CD14-positive monocyte (primary cell): ENCODE measurements at regions not wholly inside any gene's neighbourhood (a gene's known extent, or its start where the extent isn't known, plus 50 kb on each side); places are given as distances from the start of the nearest gene placed in this dataset.

Source experiments
- DNase-seq, 3 donors: peaks; one replicate each; pipeline ENCODE4 v3.0.0-alpha.2; 2011 to 2022
- H2AFZ ChIP-seq: 2 replicates; pipeline ENCODE4 v1.6.0; 2012; ENCODE audit warnings: mild to moderate bottlenecking, low read depth, low read length, inconsistent platforms; ENCODE audit not compliant: insufficient read depth, poor library complexity, severe bottlenecking
- H3K27ac ChIP-seq, 2 donors: 1 replicate in 1 of 2; 2 replicates in 1 of 2; pipeline ENCODE4 v1.5.1; 2012 to 2013; ENCODE audit warnings: low read length in 2 of 2, control low read depth in 1 of 2, inconsistent platforms in 1 of 2, low read depth in 1 of 2, mild to moderate bottlenecking in 1 of 2
- H3K27me3 ChIP-seq, 2 donors: one replicate each; pipeline versions ENCODE4 v1.6.0 to v1.6.1; 2011 to 2013; ENCODE audit warnings: low read length in 2 of 2; ENCODE audit not compliant: control insufficient read depth in 2 of 2, insufficient read depth in 2 of 2
- H3K36me3 ChIP-seq, 2 donors: replicated peaks in 1 of 2; 1 replicate in 1 of 2; 2 replicates in 1 of 2; pipeline versions ENCODE4 v1.5.1 to v1.6.1; 2012 to 2013; ENCODE audit warnings: low read length in 2 of 2, control low read depth in 1 of 2, inconsistent platforms in 1 of 2, mild to moderate bottlenecking in 1 of 2; ENCODE audit not compliant: insufficient read depth in 2 of 2, control insufficient read depth in 1 of 2
- H3K4me1 ChIP-seq, 2 donors: 1 replicate in 1 of 2; 2 replicates in 1 of 2; pipeline versions ENCODE4 v1.5.1 to v1.6.1; 2012 to 2013; ENCODE audit warnings: low read length in 2 of 2, control low read depth in 1 of 2, inconsistent platforms in 1 of 2, mild to moderate bottlenecking in 1 of 2, moderate library complexity in 1 of 2; ENCODE audit not compliant: insufficient read depth in 2 of 2, control insufficient read depth in 1 of 2
- H3K4me2 ChIP-seq: replicated peaks from 2 replicates; pipeline ENCODE3; 2012; ENCODE audit warnings: low read length, moderate library complexity, mild to moderate bottlenecking; ENCODE audit not compliant: poor library complexity, severe bottlenecking; ENCODE audit errors: extremely low read depth
- H3K4me3 ChIP-seq, 3 experiments: fragments of 200-600 bp in 1 of 3; sonication (generic) in 1 of 3; replicated peaks in 1 of 3; 1 replicate in 2 of 3; 2 replicates in 1 of 3; pipeline ENCODE4 v1.5.1; 2011 to 2013; ENCODE audit warnings: low read length in 3 of 3, mild to moderate bottlenecking in 3 of 3, control low read depth in 2 of 3, low read depth in 2 of 3, inconsistent platforms in 1 of 3, moderate library complexity in 1 of 3
- H3K79me2 ChIP-seq: 2 replicates; pipeline ENCODE4 v1.6.0; 2012; ENCODE audit warnings: mild to moderate bottlenecking, control low read depth, inconsistent platforms, low read length, moderate library complexity; ENCODE audit not compliant: insufficient read depth
- H3K9ac ChIP-seq: 2 replicates; pipeline ENCODE4 v1.6.0; 2017; ENCODE audit warnings: low read length, mild to moderate bottlenecking; ENCODE audit not compliant: insufficient read depth, poor library complexity, severe bottlenecking
- H3K9me3 ChIP-seq, 2 donors: replicated peaks in 1 of 2; 1 replicate in 1 of 2; 2 replicates in 1 of 2; pipeline versions ENCODE4 v1.5.1 to v1.6.1; 2012 to 2013; ENCODE audit warnings: low read length in 2 of 2, control low read depth in 1 of 2; ENCODE audit not compliant: control insufficient read depth in 1 of 2, insufficient read depth in 1 of 2
- H4K20me1 ChIP-seq: 2 replicates; pipeline ENCODE4 v1.6.0; 2012; ENCODE audit warnings: mild to moderate bottlenecking, low read length, control low read depth, moderate library complexity; ENCODE audit not compliant: insufficient read depth
- H3K27ac Mint-ChIP-seq, 7 donors: one replicate each; pipeline ENCODE4 v1.8.0; 2020; ENCODE audit warnings: mild to moderate bottlenecking in 7 of 7, mixed read lengths in 7 of 7, moderate library complexity in 6 of 7, inconsistent platforms in 2 of 7
- H3K27me3 Mint-ChIP-seq, 3 donors: one replicate each; pipeline ENCODE4 v1.8.0; 2021 to 2022; ENCODE audit warnings: low read depth in 3 of 3, mild to moderate bottlenecking in 3 of 3, mixed read lengths in 3 of 3, moderate library complexity in 3 of 3, inconsistent platforms in 1 of 3
- H3K36me3 Mint-ChIP-seq, 2 donors: one replicate each; pipeline ENCODE4 v1.8.0; 2020; ENCODE audit warnings: mixed read lengths in 2 of 2, inconsistent platforms in 1 of 2, mild to moderate bottlenecking in 1 of 2
- H3K4me1 Mint-ChIP-seq: one replicate; pipeline ENCODE4 v1.8.0; 2020; ENCODE audit warnings: mild to moderate bottlenecking, mixed read lengths
- H3K4me3 Mint-ChIP-seq, 2 donors: one replicate each; pipeline ENCODE4 v1.8.0; 2020; ENCODE audit warnings: mild to moderate bottlenecking in 2 of 2, mixed read lengths in 2 of 2, moderate library complexity in 1 of 2
- H3K9me3 Mint-ChIP-seq, 7 donors: one replicate each; pipeline ENCODE4 v1.8.0; 2020 to 2022; ENCODE audit warnings: mixed read lengths in 7 of 7, mild to moderate bottlenecking in 6 of 7, moderate library complexity in 6 of 7, inconsistent platforms in 2 of 7
- CTCF ChIP-seq: fragments of 200-600 bp; IDR thresholded peaks from one replicate; pipeline ENCODE4 v1.8.0; 2022; ENCODE audit warnings: antibody characterized with exemption, mild to moderate bottlenecking
- WGBS: methylation state at CpG from one replicate; pipeline ENCODE4 v1.1.5; 2013; ENCODE audit warnings: missing lambda C conversion rate; ENCODE audit not compliant: insufficient coverage; 5-methylcytosine and 5-hydroxymethylcytosine counted together
- intact Hi-C, 2 donors: fragments of 100-400 bp; cut with micrococcal nuclease; formaldehyde crosslinking; loops; one replicate each; pipeline versions ENCODE4 v1.15.0 to v1.15.1; 2023

DNA sequence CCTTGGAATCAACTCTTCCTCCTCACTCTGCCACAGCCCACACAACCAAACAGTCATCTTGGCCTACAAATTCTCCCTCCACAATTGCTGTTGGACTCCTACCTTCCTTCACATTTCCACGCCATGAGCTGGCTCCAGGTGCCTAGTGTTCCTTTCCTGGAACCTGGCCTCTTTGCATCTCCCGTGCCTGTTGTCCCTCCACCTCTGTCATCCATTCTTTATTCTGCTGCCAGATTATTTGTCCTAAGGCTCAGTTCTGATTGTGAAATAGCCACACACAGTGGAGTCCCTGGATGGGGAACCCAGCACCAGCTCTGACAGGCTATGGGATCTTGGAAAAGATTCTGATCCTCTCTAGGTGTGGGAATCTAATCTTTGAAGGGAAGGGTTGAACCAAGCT, 109.1 kb upstream of the ANKH start:
- H3K9ac ChIP-seq = no peak overlapping the region
- no peak overlapping the region for H2AFZ ChIP-seq
- H3K4me3 ChIP-seq = no peak overlapping the region
- peaks cover 0 to 6% (median 5%) of the 10 kb centered on the region in 3 donors for H3K27me3 Mint-ChIP-seq
- WGBS = 94% methylated on average over 2 of the region's 2 CpGs
- H3K9me3 Mint-ChIP-seq = peaks cover 0 to 11% (median 2%) of the 10 kb centered on the region in 7 donors
- no peak overlapping the region for H3K27ac Mint-ChIP-seq
- no peaks in the 10 kb centered on the region for H3K36me3 ChIP-seq
- H3K4me3 Mint-ChIP-seq = no peak overlapping the region
- peaks cover 0 to 2% of the 10 kb centered on the region in 2 donors for H3K9me3 ChIP-seq
- no peak overlapping the region for H3K4me2 ChIP-seq
- H4K20me1 ChIP-seq = no peaks in the 10 kb centered on the region
- no peaks in the 10 kb centered on the region for H3K79me2 ChIP-seq
- H3K27ac ChIP-seq = no peak overlapping the region
- DNase-seq = no peak
- H3K4me1 ChIP-seq = no peaks in the 10 kb centered on the region
- H3K27me3 ChIP-seq = no peaks in the 10 kb centered on the region
- H3K36me3 Mint-ChIP-seq = no peaks in the 10 kb centered on the region
- intact Hi-C loops = no loop called here
- peaks cover 7% of the 10 kb centered on the region for H3K4me1 Mint-ChIP-seq
- no peak for TF ChIP-seq CTCF

DNA sequence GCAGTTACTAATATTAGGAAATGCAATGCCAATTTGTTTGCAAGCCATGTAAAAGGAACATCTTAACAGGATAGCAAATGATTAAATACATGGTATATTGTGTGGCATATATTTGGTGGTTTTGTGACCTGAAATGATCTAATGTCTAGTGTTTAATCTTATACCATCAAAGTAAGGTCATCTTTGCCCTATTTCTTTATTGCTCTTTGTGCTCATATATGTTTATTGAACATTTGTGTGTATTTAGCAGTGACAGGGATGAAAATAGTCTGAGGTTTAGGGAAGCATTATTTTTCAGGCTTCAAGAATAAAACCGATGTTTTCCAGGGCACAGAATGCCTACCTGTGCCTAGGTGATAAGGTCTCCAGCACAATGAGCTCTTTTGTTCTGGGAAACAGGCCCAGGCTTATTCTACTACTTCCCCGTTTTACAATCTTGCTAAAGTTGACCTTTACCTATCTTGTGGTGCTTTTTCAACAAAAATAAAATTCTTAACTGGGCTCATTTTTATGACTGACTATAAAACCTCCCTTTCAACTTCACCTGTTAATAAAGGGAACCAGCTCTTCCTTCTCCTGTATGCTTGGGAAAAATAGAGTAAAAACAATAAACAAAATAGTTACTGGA, 105.6 kb upstream of the ANKH start:
- no peak for DNase-seq
- Mint-ChIP-seq H3K27me3 (peaks cover 0 to 7% (median 6%) of the 10 kb centered on the region in 3 donors), H3K4me1 (no peaks in the 10 kb centered on the region), H3K9me3 (peaks cover 0 to 11% (median 2%) of the 10 kb centered on the region in 7 donors), H3K4me3 (no peak overlapping the region), H3K36me3 (no peaks in the 10 kb centered on the region), H3K27ac (no peak overlapping the region)
- Histone ChIP-seq H3K9ac (no peak overlapping the region), H3K4me3 (no peak overlapping the region), H3K4me2 (no peak overlapping the region), H4K20me1 (no peaks in the 10 kb centered on the region), H3K36me3 (no peaks in the 10 kb centered on the region), H3K9me3 (peaks cover 0 to 2% of the 10 kb centered on the region in 2 donors), H3K79me2 (no peaks in the 10 kb centered on the region), H2AFZ (no peak overlapping the region), H3K4me1 (no peaks in the 10 kb centered on the region), H3K27ac (no peak overlapping the region), H3K27me3 (no peaks in the 10 kb centered on the region)
- intact Hi-C loops = no loop called here
- TF ChIP-seq CTCF = no peak
- WGBS = 43% methylated on average over 2 of the region's 2 CpGs
